Tibial artery (tissue), 4 donors: ENCODE measurements at regions not wholly inside any gene's neighbourhood (a gene's known extent, or its start where the extent isn't known, plus 50 kb on each side); places are given as distances from the start of the nearest gene placed in this dataset.
"Not testable (repeated sequence)": the region's sequence is repeated elsewhere in the genome, so short reads cannot be mapped to it uniquely, and the experiment has no call there.

Experiments used
- DNase-seq, 2 donors: peaks; one replicate each; pipeline ENCODE4 v3.0.0-alpha.2; 2019
- H3K27ac ChIP-seq, 2 donors: fragments of 200-600 bp; sonication (generic) in 1 of 2; 1 replicate in 1 of 2; 2 replicates in 1 of 2; pipeline ENCODE4 v1.5.1; 2018 to 2019; ENCODE audit warnings: mild to moderate bottlenecking in 1 of 2
- H3K27me3 ChIP-seq, 2 donors: fragments of 200-600 bp; sonication (generic) in 1 of 2; one replicate each; pipeline versions ENCODE4 v1.5.1 to v1.6.0; 2016 to 2019
- H3K36me3 ChIP-seq, 3 donors: fragments of 200-600 bp; sonication (generic) in 2 of 3; one replicate each; pipeline ENCODE4 v1.5.1; 2016 to 2019; ENCODE audit warnings: mild to moderate bottlenecking in 2 of 3
- H3K4me1 ChIP-seq, 4 donors: fragments of 200-600 bp; sonication (generic) in 2 of 4; 1 replicate in 3 of 4; 2 replicates in 1 of 4; pipeline ENCODE4 v1.5.1; 2016 to 2019
- H3K4me3 ChIP-seq, 2 donors: fragments of 200-600 bp; sonication (generic) in 1 of 2; 1 replicate in 1 of 2; 2 replicates in 1 of 2; pipeline ENCODE4 v1.5.1; 2018 to 2019; ENCODE audit warnings: mild to moderate bottlenecking in 2 of 2
- H3K9me3 ChIP-seq, 3 donors: fragments of 200-600 bp; sonication (generic) in 1 of 3; one replicate each; pipeline ENCODE4 v1.5.1; 2016 to 2019
- CTCF ChIP-seq, 2 experiments: fragments of 200-600 bp in 1 of 2; fragments of 450-650 bp in 1 of 2; IDR thresholded peaks; one replicate each; pipeline ENCODE4 v1.5.1; 2017 to 2019; ENCODE audit warnings: antibody characterized with exemption in 2 of 2, mild to moderate bottlenecking in 1 of 2, moderate library complexity in 1 of 2
- intact Hi-C: fragments of 100-400 bp; cut with DNase I; formaldehyde crosslinking; loops from one replicate; pipeline ENCODE4 v1.15.0; 2023; ENCODE audit warnings: low total_unique reads

GRCh38 chr2:114286438-114286837 lies 156.0 kb upstream of the DPP10 start:
- H3K36me3 ChIP-seq, result no peaks in the 10 kb centered on the region
- H3K27me3 ChIP-seq, result no peaks in the 10 kb centered on the region
- no peak overlapping the region for H3K4me3 ChIP-seq
- H3K9me3 ChIP-seq, result no peaks in the 10 kb centered on the region
- TF ChIP-seq CTCF (IDR thresholded peaks at IDR 0.05), result no peak
- intact Hi-C loops, result no loop called here
- no peak for DNase-seq
- H3K4me1 ChIP-seq, result peaks cover 0 to 38% (median 3%) of the 10 kb centered on the region in 4 donors
- no peak overlapping the region for H3K27ac ChIP-seq

GRCh38 chr2:114293355-114293754 lies 149.1 kb upstream of the DPP10 start:
- no peaks in the 10 kb centered on the region for H3K27me3 ChIP-seq
- no peak for DNase-seq
- H3K4me1 ChIP-seq, result no peaks in the 10 kb centered on the region
- intact Hi-C loops, result no loop called here
- no peak for TF ChIP-seq CTCF (IDR thresholded peaks at IDR 0.05)
- H3K36me3 ChIP-seq, result no peaks in the 10 kb centered on the region
- H3K27ac ChIP-seq, result no peak overlapping the region
- H3K9me3 ChIP-seq, result no peaks in the 10 kb centered on the region
- no peak overlapping the region for H3K4me3 ChIP-seq

GRCh38 chr2:114294741-114295140 lies 147.7 kb upstream of the DPP10 start:
- intact Hi-C loops, result no loop called here
- no peaks in the 10 kb centered on the region for H3K36me3 ChIP-seq
- no peaks in the 10 kb centered on the region for H3K9me3 ChIP-seq
- no peak for TF ChIP-seq CTCF (IDR thresholded peaks at IDR 0.05)
- no peaks in the 10 kb centered on the region for H3K4me1 ChIP-seq
- H3K4me3 ChIP-seq, result no peak overlapping the region
- H3K27me3 ChIP-seq, result no peaks in the 10 kb centered on the region
- no peak for DNase-seq
- H3K27ac ChIP-seq, result no peak overlapping the region

GRCh38 chr2:114300351-114300750 lies 142.1 kb upstream of the DPP10 start:
- intact Hi-C loops, DNase-seq, H3K9me3 ChIP-seq, H3K4me3 ChIP-seq, H3K27me3 ChIP-seq, H3K27ac ChIP-seq, H3K36me3 ChIP-seq, H3K4me1 ChIP-seq: not testable (repeated sequence)

- intact Hi-C loops, result no loop called here
- no peaks in the 10 kb centered on the region for H3K27me3 ChIP-seq
- DNase-seq, result no peak
Measured at GRCh38 chr2:114316532-114317300, 125.7 kb upstream of the DPP10 start.

More at GRCh38 chr2:114316532-114317300, 125.7 kb upstream of the DPP10 start:
- H3K27ac ChIP-seq, result no peak overlapping the region
- H3K4me1 ChIP-seq, result no peaks in the 10 kb centered on the region
- H3K4me3 ChIP-seq, result no peak overlapping the region
- no peaks in the 10 kb centered on the region for H3K36me3 ChIP-seq
- no peak for TF ChIP-seq CTCF (IDR thresholded peaks at IDR 0.05)
- no peaks in the 10 kb centered on the region for H3K9me3 ChIP-seq
